Loucy (cell line): ENCODE measurements at regions not wholly inside any gene's neighbourhood (a gene's known extent, or its start where the extent isn't known, plus 50 kb on each side); places are given as distances from the start of the nearest gene placed in this dataset.

Source experiments
- H2AFZ ChIP-seq: fragments of 200-600 bp; sonication (generic); 2 replicates; pipeline ENCODE4 v1.6.0; 2016; ENCODE audit warnings: antibody characterized with exemption, mild to moderate bottlenecking, low read length, moderate library complexity
- H3F3A ChIP-seq: fragments of 200-600 bp; 2 replicates; pipeline ENCODE4 v1.6.0; 2016; ENCODE audit warnings: antibody characterized with exemption, low read depth, mild to moderate bottlenecking
- H3K27me3 ChIP-seq: fragments of 200-600 bp; sonication (generic); 2 replicates; pipeline ENCODE4 v1.6.1; 2014; ENCODE audit warnings: low read length, mild to moderate bottlenecking; ENCODE audit not compliant: insufficient read depth, poor library complexity, severe bottlenecking
- H3K36me3 ChIP-seq: fragments of 200-600 bp; sonication (generic); 2 replicates; pipeline ENCODE4 v1.6.1; 2016; ENCODE audit warnings: low read length; ENCODE audit not compliant: insufficient read depth
- H3K4me1 ChIP-seq: fragments of 200-600 bp; sonication (generic); 2 replicates; pipeline ENCODE4 v1.5.1; 2014; ENCODE audit warnings: low read length, mild to moderate bottlenecking; ENCODE audit not compliant: insufficient read depth, poor library complexity, severe bottlenecking
- H3K4me2 ChIP-seq: fragments of 200-600 bp; sonication (generic); 2 replicates; pipeline ENCODE4 v1.6.0; 2014; ENCODE audit warnings: antibody characterized with exemption, low read length, low read depth, mild to moderate bottlenecking; ENCODE audit not compliant: poor library complexity, severe bottlenecking
- H3K4me3 ChIP-seq: fragments of 200-600 bp; sonication (generic); 2 replicates; pipeline ENCODE4 v1.5.1; 2014; ENCODE audit warnings: low read length, mild to moderate bottlenecking, mixed read lengths; ENCODE audit not compliant: poor library complexity, severe bottlenecking
- H3K79me2 ChIP-seq: fragments of 200-600 bp; sonication (generic); 2 replicates; pipeline ENCODE4 v1.6.1; 2014; ENCODE audit warnings: low read length; ENCODE audit not compliant: insufficient read depth
- H3K9ac ChIP-seq: fragments of 200-600 bp; sonication (generic); 2 replicates; pipeline ENCODE4 v1.6.0; 2014; ENCODE audit warnings: mild to moderate bottlenecking, low read depth, low read length, moderate library complexity; ENCODE audit not compliant: poor library complexity, severe bottlenecking
- H3K9me2 ChIP-seq: fragments of 200-600 bp; sonication (generic); replicated peaks from 2 replicates; pipeline ENCODE4 v1.6.1; 2016; ENCODE audit warnings: low read depth, low read length, mixed read lengths
- H3K9me3 ChIP-seq: fragments of 200-600 bp; sonication (generic); 2 replicates; pipeline ENCODE4 v1.6.1; 2014; ENCODE audit warnings: mild to moderate bottlenecking, antibody characterized with exemption, low read length, low read depth; ENCODE audit not compliant: insufficient read depth
- H4K20me1 ChIP-seq: fragments of 200-600 bp; sonication (generic); 2 replicates; pipeline ENCODE4 v1.6.0; 2014; ENCODE audit warnings: antibody characterized with exemption, low read length, mild to moderate bottlenecking; ENCODE audit not compliant: insufficient read depth, poor library complexity, severe bottlenecking
- CTCF ChIP-seq: fragments of 200-600 bp; sonication (generic); conservative IDR thresholded peaks from 2 replicates; pipeline ENCODE4 v1.5.1; 2014; ENCODE audit warnings: mild to moderate bottlenecking, antibody characterized with exemption, low read length
- EZH2phosphoT487 ChIP-seq: fragments of 200-600 bp; IDR thresholded peaks from 2 replicates; pipeline ENCODE4 v1.6.1; 2018; ENCODE audit warnings: antibody characterized with exemption, mild to moderate bottlenecking, moderate library complexity, borderline replicate concordance

- H3K4me1 ChIP-seq, result no peaks in the 10 kb centered on the region
- no peaks in the 10 kb centered on the region for H3K79me2 ChIP-seq
- H2AFZ ChIP-seq, result no peak overlapping the region
- H3K9me3 ChIP-seq, result no peaks in the 10 kb centered on the region
- no peaks in the 10 kb centered on the region for H3F3A ChIP-seq
- no peak overlapping the region for H3K4me3 ChIP-seq
- H3K9ac ChIP-seq, result no peak overlapping the region
- H3K9me2 ChIP-seq, result no peaks in the 10 kb centered on the region
- H3K27me3 ChIP-seq, result no peaks in the 10 kb centered on the region
- H3K4me2 ChIP-seq, result no peak overlapping the region
- TF ChIP-seq EZH2phosphoT487 (no peak), CTCF (no peak)
- H3K36me3 ChIP-seq, result no peaks in the 10 kb centered on the region
- no peaks in the 10 kb centered on the region for H4K20me1 ChIP-seq
Measured at GRCh38 chr5:12625667-12626263, 721.5 kb upstream of the CTNND2 start.

DNA sequence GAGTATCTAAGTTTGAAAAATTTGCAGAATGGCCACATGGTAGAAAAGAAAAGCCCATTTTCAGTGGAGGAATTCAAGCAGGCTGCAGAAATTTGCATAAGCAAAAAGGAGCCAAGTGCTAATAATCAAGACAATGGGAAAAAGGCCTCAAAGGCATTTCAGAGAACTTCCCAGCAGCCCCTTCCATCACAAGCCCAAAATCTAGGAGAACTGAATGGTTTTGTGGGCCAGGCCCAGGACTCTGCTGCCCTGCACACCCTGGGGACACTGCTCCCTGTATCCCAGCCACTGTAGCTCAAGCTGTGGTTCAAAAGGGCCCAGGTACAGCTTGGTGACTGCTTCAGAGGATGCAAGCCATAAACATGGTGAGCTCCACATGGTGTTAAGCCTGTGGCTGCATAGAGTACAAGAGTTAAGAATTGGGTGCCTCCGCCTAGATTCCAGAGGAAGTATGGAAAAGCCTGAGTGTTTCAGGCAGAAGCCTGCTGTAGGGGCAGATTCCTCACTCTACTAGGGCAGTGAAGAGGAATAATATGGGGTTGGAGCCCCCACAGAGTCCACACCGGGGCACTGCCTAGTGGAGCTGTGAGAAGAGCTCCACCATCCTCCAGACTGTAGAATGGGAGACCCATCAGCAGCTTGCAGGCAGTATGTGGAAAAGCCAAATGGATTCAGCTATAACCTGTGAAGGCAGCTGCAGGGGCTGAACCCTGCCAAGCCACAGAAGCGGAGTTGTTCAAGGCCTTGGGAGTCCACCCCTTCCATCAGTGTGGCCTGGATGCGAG, 720.7 kb upstream of the CTNND2 start:
- Histone ChIP-seq H3K4me3 (no peak overlapping the region), H3K4me2 (no peak overlapping the region), H4K20me1 (no peaks in the 10 kb centered on the region), H3F3A (no peaks in the 10 kb centered on the region), H3K9ac (no peak overlapping the region), H2AFZ (no peak overlapping the region), H3K36me3 (no peaks in the 10 kb centered on the region), H3K27me3 (no peaks in the 10 kb centered on the region), H3K9me3 (no peaks in the 10 kb centered on the region), H3K79me2 (no peaks in the 10 kb centered on the region), H3K4me1 (no peaks in the 10 kb centered on the region), H3K9me2 (no peaks in the 10 kb centered on the region)
- TF ChIP-seq CTCF (no peak), EZH2phosphoT487 (no peak)

GRCh38 chr5:12623408-12623807, 719.2 kb upstream of the CTNND2 start:
- Histone ChIP-seq H3K27me3 (no peaks in the 10 kb centered on the region), H3K4me1 (no peaks in the 10 kb centered on the region), H2AFZ (no peak overlapping the region), H4K20me1 (no peaks in the 10 kb centered on the region), H3K9me2 (no peaks in the 10 kb centered on the region), H3K9me3 (no peaks in the 10 kb centered on the region), H3F3A (no peaks in the 10 kb centered on the region), H3K9ac (no peak overlapping the region), H3K4me2 (no peak overlapping the region), H3K79me2 (no peaks in the 10 kb centered on the region), H3K36me3 (no peaks in the 10 kb centered on the region), H3K4me3 (no peak overlapping the region)
- TF ChIP-seq CTCF (no peak), EZH2phosphoT487 (no peak)
